H9 (cell line): ENCODE measurements at regions not wholly inside any gene's neighbourhood (a gene's known extent, or its start where the extent isn't known, plus 50 kb on each side); places are given as distances from the start of the nearest gene placed in this dataset.

Experiments
- DNase-seq: peaks from one replicate; pipeline ENCODE4 v3.0.0-alpha.2; 2017
- H2AFZ ChIP-seq: one replicate; pipeline ENCODE4 v1.6.1; 2013; ENCODE audit warnings: mild to moderate bottlenecking, low read length, control low read depth, moderate library complexity
- H2AK5ac ChIP-seq: 2 replicates; pipeline ENCODE4 v1.6.1; 2013; ENCODE audit warnings: low read length, control low read depth, mixed read lengths; ENCODE audit not compliant: insufficient read length
- H2BK120ac ChIP-seq: one replicate; pipeline ENCODE4 v1.6.1; 2013; ENCODE audit warnings: low read depth, mild to moderate bottlenecking, low read length, control low read depth, inconsistent platforms; ENCODE audit not compliant: poor library complexity, severe bottlenecking
- H2BK12ac ChIP-seq: 2 replicates; pipeline ENCODE4 v1.6.1; 2013; ENCODE audit warnings: low read length, control low read depth, mixed read lengths, low read depth; ENCODE audit not compliant: insufficient read length
- H2BK15ac ChIP-seq: 2 replicates; pipeline ENCODE4 v1.6.1; 2013; ENCODE audit warnings: low read depth, low read length, control low read depth
- H2BK20ac ChIP-seq: one replicate; pipeline ENCODE4 v1.6.1; 2013; ENCODE audit warnings: low read depth, mild to moderate bottlenecking, low read length, control low read depth, inconsistent platforms; ENCODE audit not compliant: poor library complexity, severe bottlenecking
- H2BK5ac ChIP-seq: 2 replicates; pipeline ENCODE4 v1.6.1; 2013; ENCODE audit warnings: low read length, control low read depth, mixed read lengths; ENCODE audit not compliant: insufficient read length
- H3K14ac ChIP-seq: 2 replicates; pipeline ENCODE4 v1.6.1; 2013; ENCODE audit warnings: low read length, control low read depth; ENCODE audit not compliant: insufficient read depth
- H3K18ac ChIP-seq: 2 replicates; pipeline ENCODE4 v1.6.1; 2013; ENCODE audit warnings: low read depth, mild to moderate bottlenecking, mixed read lengths, low read length, control low read depth; ENCODE audit not compliant: insufficient read length
- H3K23ac ChIP-seq: 2 replicates; pipeline ENCODE4 v1.6.1; 2013; ENCODE audit warnings: low read length, control low read depth, mixed read lengths, low read depth; ENCODE audit not compliant: insufficient read length
- H3K23me2 ChIP-seq: 2 replicates; pipeline ENCODE4 v1.6.1; 2013; ENCODE audit warnings: low read depth, mild to moderate bottlenecking, mixed read lengths, low read length, control low read depth; ENCODE audit not compliant: insufficient read length, poor library complexity, severe bottlenecking
- H3K27ac ChIP-seq: 2 replicates; pipeline ENCODE4 v1.5.1; 2013; ENCODE audit warnings: low read length, control low read depth, mixed read lengths, low read depth; ENCODE audit not compliant: insufficient read length
- H3K27me3 ChIP-seq: 2 replicates; pipeline ENCODE4 v1.6.1; 2013; ENCODE audit warnings: low read length, control low read depth, inconsistent platforms; ENCODE audit not compliant: insufficient read depth
- H3K4ac ChIP-seq: 2 replicates; pipeline ENCODE4 v1.6.1; 2013; ENCODE audit warnings: low read depth, mild to moderate bottlenecking, control low read depth, inconsistent platforms, low read length, moderate library complexity
- H3K4me1 ChIP-seq: 2 replicates; pipeline ENCODE4 v1.6.1; 2013; ENCODE audit warnings: low read length, control low read depth, inconsistent platforms; ENCODE audit not compliant: insufficient read depth
- H3K4me2 ChIP-seq: 2 replicates; pipeline ENCODE4 v1.6.1; 2013; ENCODE audit warnings: low read length, control low read depth, mixed read lengths; ENCODE audit not compliant: insufficient read length, insufficient read depth
- H3K56ac ChIP-seq: 2 replicates; pipeline ENCODE4 v1.6.1; 2013; ENCODE audit warnings: low read depth, mild to moderate bottlenecking, mixed read lengths, low read length, control low read depth; ENCODE audit not compliant: insufficient read length
- H3K79me1 ChIP-seq: 2 replicates; pipeline ENCODE4 v1.6.1; 2013; ENCODE audit warnings: low read depth, mild to moderate bottlenecking, moderate library complexity, low read length, control low read depth, inconsistent platforms; ENCODE audit not compliant: insufficient read depth, poor library complexity, severe bottlenecking
- H3K79me2 ChIP-seq: 2 replicates; pipeline ENCODE4 v1.6.1; 2013; ENCODE audit warnings: low read length, control low read depth, inconsistent platforms; ENCODE audit not compliant: insufficient read depth
- H3K9ac ChIP-seq: 2 replicates; pipeline ENCODE4 v1.6.1; 2013; ENCODE audit warnings: low read length, control low read depth, mixed read lengths; ENCODE audit not compliant: insufficient read length; ENCODE audit errors: extremely low read depth
- H3K9me3 ChIP-seq: one replicate; pipeline ENCODE4 v1.6.1; 2013; ENCODE audit warnings: low read depth, low read length, inconsistent platforms; ENCODE audit not compliant: control insufficient read depth
- H3T11ph ChIP-seq: one replicate; pipeline ENCODE4 v1.6.1; 2013; ENCODE audit warnings: mild to moderate bottlenecking, low read length, control low read depth, inconsistent platforms
- H4K20me1 ChIP-seq: one replicate; pipeline ENCODE4 v1.6.1; 2013; ENCODE audit not compliant: control insufficient read depth, insufficient read length, insufficient read depth
- H4K5ac ChIP-seq: 2 replicates; pipeline ENCODE4 v1.6.1; 2013; ENCODE audit warnings: low read depth, mild to moderate bottlenecking, mixed read lengths, low read length, control low read depth; ENCODE audit not compliant: insufficient read length
- H4K8ac ChIP-seq: replicated peaks from 2 replicates; pipeline ENCODE4 v1.6.1; 2013; ENCODE audit warnings: low read length, control low read depth, mixed read lengths, low read depth; ENCODE audit not compliant: insufficient read length
- H4K91ac ChIP-seq: 2 replicates; pipeline ENCODE4 v1.6.1; 2013; ENCODE audit warnings: low read depth, mild to moderate bottlenecking, moderate library complexity, mixed read lengths, low read length, control low read depth; ENCODE audit not compliant: insufficient read length
- H3K27ac Mint-ChIP-seq, 3 experiments: 2 replicates in 2 of 3; 3 replicates in 1 of 3; pipeline ENCODE4 v1.8.0; 2020 to 2021; ENCODE audit warnings: mixed read lengths in 3 of 3, mild to moderate bottlenecking in 1 of 3, moderate library complexity in 1 of 3
- H3K27me3 Mint-ChIP-seq: 2 replicates; pipeline ENCODE4 v1.8.0; 2021; ENCODE audit warnings: low read depth, mild to moderate bottlenecking, moderate library complexity, mixed read lengths
- H3K36me3 Mint-ChIP-seq, 3 experiments: 2 replicates in 2 of 3; 3 replicates in 1 of 3; pipeline ENCODE4 v1.8.0; 2020 to 2021; ENCODE audit warnings: low read depth in 3 of 3, mixed read lengths in 3 of 3; ENCODE audit not compliant: insufficient read depth in 1 of 3
- H3K4me1 Mint-ChIP-seq, 2 experiments: 2 replicates each; pipeline ENCODE4 v1.8.0; 2020; ENCODE audit warnings: mixed read lengths in 2 of 2
- H3K4me3 Mint-ChIP-seq, 2 experiments: 2 replicates in 1 of 2; 3 replicates in 1 of 2; pipeline ENCODE4 v1.8.0; 2020 to 2021; ENCODE audit warnings: mild to moderate bottlenecking in 2 of 2, mixed read lengths in 2 of 2, moderate library complexity in 1 of 2
- H3K9me3 Mint-ChIP-seq, 2 experiments: 2 replicates in 1 of 2; 3 replicates in 1 of 2; pipeline ENCODE4 v1.8.0; 2020; ENCODE audit warnings: mild to moderate bottlenecking in 2 of 2, mixed read lengths in 2 of 2, moderate library complexity in 1 of 2
- CTCF ChIP-seq: fragments of 200-600 bp; sonication (generic); conservative IDR thresholded peaks from 3 replicates; pipeline ENCODE4 v1.8.0; 2021; ENCODE audit warnings: antibody characterized with exemption, mild to moderate bottlenecking
- WGBS: extraction: QIAGEN DNeasy Blood & Tissue Kit; methylation state at CpG from one replicate; pipeline ENCODE4 v1.1.7; 2013; ENCODE audit warnings: missing lambda C conversion rate, low lambda C conversion rate, mixed read lengths; ENCODE audit not compliant: insufficient read length; ENCODE audit errors: extremely low coverage; 5-methylcytosine and 5-hydroxymethylcytosine counted together

DNA sequence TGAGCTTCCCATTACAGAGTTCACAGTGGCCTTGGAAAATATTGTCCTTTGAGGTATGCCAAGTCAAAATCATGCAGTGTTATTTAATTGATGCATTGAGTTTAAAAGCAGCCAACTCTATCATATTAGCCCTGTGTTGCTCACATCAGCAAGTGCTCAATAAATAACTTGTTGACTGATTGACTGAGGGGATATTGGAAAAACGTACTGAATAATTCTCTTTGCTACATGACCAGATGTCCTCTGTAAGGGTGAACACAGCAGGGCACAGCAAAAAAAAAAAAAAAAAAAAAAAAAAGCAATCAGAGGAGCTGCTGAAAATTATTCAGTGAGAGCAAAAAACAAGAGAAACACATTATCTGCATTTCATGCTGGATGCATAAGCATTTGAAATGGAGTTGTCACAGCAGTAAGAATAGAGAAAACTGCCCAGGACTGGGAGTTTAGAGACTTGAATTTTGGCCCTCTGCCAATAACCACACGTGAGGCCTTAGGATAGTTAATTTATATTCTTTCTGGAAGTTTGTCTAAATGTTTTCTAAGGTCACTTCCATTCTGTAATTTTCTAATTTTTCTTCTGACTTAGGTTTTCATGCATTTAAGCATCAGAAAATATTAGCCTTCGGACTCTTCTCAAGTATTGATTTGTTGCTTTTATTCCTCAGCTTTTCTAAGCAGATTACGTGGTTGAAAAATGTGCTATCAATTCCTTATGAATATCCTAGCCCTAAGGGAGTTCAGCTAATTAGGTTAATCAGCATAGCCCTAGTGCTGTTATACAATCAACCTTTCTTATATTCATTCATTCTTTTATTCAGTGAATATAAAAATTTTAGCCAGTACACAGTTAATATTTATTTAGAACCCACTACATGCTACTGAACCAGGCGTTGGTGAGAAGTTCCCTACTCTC lies 246.8 kb upstream of the STXBP5 start:
- no peaks in the 10 kb centered on the region for H3K36me3 Mint-ChIP-seq
- no peak overlapping the region for H3K27ac Mint-ChIP-seq
- no peak overlapping the region for H3K4me3 Mint-ChIP-seq
- H3K9me3 Mint-ChIP-seq = no peaks in the 10 kb centered on the region; a peak in 2 of 5 replicates
- Histone ChIP-seq H3T11ph (no peak overlapping the region), H2BK5ac (no peak overlapping the region), H3K23me2 (no peaks in the 10 kb centered on the region), H3K4me1 (no peaks in the 10 kb centered on the region), H4K8ac (no peak overlapping the region), H2BK20ac (no peak overlapping the region), H3K56ac (no peak overlapping the region), H3K4ac (no peak overlapping the region), H3K4me2 (no peak overlapping the region), H4K91ac (no peak overlapping the region), H4K5ac (no peak overlapping the region), H3K79me1 (no peaks in the 10 kb centered on the region), H3K9ac (no peak overlapping the region), H2BK120ac (no peak overlapping the region), H3K27ac (no peak overlapping the region), H2BK15ac (no peak overlapping the region), H4K20me1 (no peaks in the 10 kb centered on the region), H3K9me3 (no peaks in the 10 kb centered on the region), H2BK12ac (no peak overlapping the region), H3K27me3 (no peaks in the 10 kb centered on the region), H3K14ac (no peak overlapping the region), H3K23ac (no peak overlapping the region), H3K18ac (no peak overlapping the region), H2AK5ac (no peak overlapping the region), H2AFZ (no peak overlapping the region), H3K79me2 (no peaks in the 10 kb centered on the region)
- no peaks in the 10 kb centered on the region for H3K27me3 Mint-ChIP-seq
- WGBS = no CpG with 5 or more reads among the region's 5 CpGs
- no peaks in the 10 kb centered on the region for H3K4me1 Mint-ChIP-seq
- TF ChIP-seq CTCF = no peak
- no peak for DNase-seq
